Umbilical cord (tissue), 1 donor: ENCODE measurements at regions not wholly inside any gene's neighbourhood (a gene's known extent, or its start where the extent isn't known, plus 50 kb on each side); places are given as distances from the start of the nearest gene placed in this dataset.

Source experiments
- DNase-seq: peaks from one replicate; pipeline ENCODE4 v3.0.0-alpha.2; 2015; ENCODE audit warnings: low spot score

- DNase-seq: no peak
These were observed 81.1 kb downstream of the CD200R1L start for GRCh38 chr3:112765531-112765930.

GRCh38 chr3:112763258-112763657 lies 83.4 kb downstream of the CD200R1L start:
- DNase-seq: no peak

GRCh38 chr3:112761062-112761638 lies 85.5 kb downstream of the CD200R1L start:
- no peak for DNase-seq

- no peak for DNase-seq
These were observed 87.0 kb downstream of the CD200R1L start for GRCh38 chr3:112759681-112760080.

- DNase-seq: no peak
These were observed 87.5 kb downstream of the CD200R1L start for GRCh38 chr3:112759210-112759609.

- no peak for DNase-seq
These were observed 89.5 kb downstream of the CD200R1L start for GRCh38 chr3:112757197-112757596.

- DNase-seq: no peak
These were observed 90.6 kb downstream of the CD200R1L start for GRCh38 chr3:112755845-112756613.

GRCh38 chr3:112755046-112755445 lies 91.6 kb downstream of the CD200R1L start:
- peak; percentile 52 for DNase-seq

GRCh38 chr3:112751564-112752512 lies 94.8 kb downstream of the CD200R1L start:
- DNase-seq: no peak

- no peak for DNase-seq
These were observed 95.6 kb downstream of the CD200R1L start for GRCh38 chr3:112751061-112751460.

- DNase-seq: no peak
These were observed 99.0 kb downstream of the CD200R1L start for GRCh38 chr3:112747624-112748023.

- DNase-seq: peak; percentile 57
These were observed 99.9 kb downstream of the CD200R1L start for GRCh38 chr3:112746675-112747280.

GRCh38 chr3:112745567-112746248 lies 101.0 kb downstream of the CD200R1L start:
- DNase-seq: no peak

- peak; percentile 48 for DNase-seq
These were observed 101.7 kb downstream of the CD200R1L start for GRCh38 chr3:112744825-112745566.

- no peak for DNase-seq
These were observed 102.6 kb downstream of the CD200R1L start for GRCh38 chr3:112744106-112744505.

- no peak for DNase-seq
These were observed 102.0 kb upstream of the CCDC80 start for GRCh38 chr3:112742934-112743333.

GRCh38 chr3:112741983-112742382 lies 101.0 kb upstream of the CCDC80 start:
- DNase-seq: no peak

- DNase-seq: no peak
These were observed 99.9 kb upstream of the CCDC80 start for GRCh38 chr3:112740835-112741234.

- DNase-seq: peak; percentile 59
These were observed 98.5 kb upstream of the CCDC80 start for GRCh38 chr3:112739252-112739965.

GRCh38 chr3:112738366-112738765 lies 97.4 kb upstream of the CCDC80 start:
- no peak for DNase-seq
